MM.1S (cell line): ENCODE measurements at regions not wholly inside any gene's neighbourhood (a gene's known extent, or its start where the extent isn't known, plus 50 kb on each side); places are given as distances from the start of the nearest gene placed in this dataset.

ENCODE experiments used
- DNase-seq: peaks from one replicate; pipeline ENCODE4 v3.0.0-alpha.2; 2015
- H2AFZ ChIP-seq: fragments of 300-600 bp; sonication (generic); 2 replicates; pipeline ENCODE4 v1.6.0; 2016; ENCODE audit warnings: antibody characterized with exemption, low read length
- H3F3A ChIP-seq: fragments of 300-600 bp; sonication (generic); 2 replicates; pipeline ENCODE4 v1.6.1; 2016; ENCODE audit warnings: mild to moderate bottlenecking, antibody characterized with exemption, low read length, moderate library complexity, mixed read lengths; ENCODE audit not compliant: insufficient read depth
- H3K27ac ChIP-seq: fragments of 300-600 bp; sonication (generic); 2 replicates; pipeline ENCODE4 v1.5.1; 2016; ENCODE audit warnings: mild to moderate bottlenecking, low read length
- H3K27me3 ChIP-seq: fragments of 300-600 bp; sonication (generic); replicated peaks from 2 replicates; pipeline ENCODE4 v1.6.0; 2016; ENCODE audit warnings: low read length; ENCODE audit not compliant: insufficient read depth
- H3K36me3 ChIP-seq: fragments of 300-600 bp; sonication (generic); replicated peaks from 2 replicates; pipeline ENCODE4 v1.6.1; 2016; ENCODE audit warnings: mild to moderate bottlenecking, low read length, mixed read lengths; ENCODE audit not compliant: insufficient read depth
- H3K4me1 ChIP-seq: fragments of 300-600 bp; sonication (generic); 2 replicates; pipeline ENCODE4 v1.6.1; 2016; ENCODE audit warnings: low read length, mixed read lengths
- H3K4me2 ChIP-seq: fragments of 300-600 bp; sonication (generic); 2 replicates; pipeline ENCODE4 v1.6.0; 2016; ENCODE audit warnings: low read depth, low read length
- H3K4me3 ChIP-seq: fragments of 300-600 bp; sonication (generic); 2 replicates; pipeline ENCODE4 v1.5.1; 2016; ENCODE audit warnings: low read length, mixed read lengths
- H3K79me2 ChIP-seq: fragments of 300-600 bp; sonication (generic); 2 replicates; pipeline ENCODE4 v1.6.1; 2016; ENCODE audit warnings: mixed run types, low read length, mixed read lengths
- H3K9ac ChIP-seq: fragments of 300-600 bp; sonication (generic); 2 replicates; pipeline ENCODE4 v1.6.1; 2016; ENCODE audit warnings: low read length, mixed read lengths
- H3K9me2 ChIP-seq: fragments of 300-600 bp; sonication (generic); replicated peaks from 2 replicates; pipeline ENCODE4 v1.6.1; 2016; ENCODE audit warnings: mild to moderate bottlenecking, low read length, mixed read lengths; ENCODE audit not compliant: insufficient read depth
- H3K9me3 ChIP-seq: fragments of 300-600 bp; sonication (generic); replicated peaks from 2 replicates; pipeline ENCODE4 v1.6.1; 2016; ENCODE audit warnings: mild to moderate bottlenecking, low read length, mixed read lengths; ENCODE audit not compliant: insufficient read depth
- H4K20me1 ChIP-seq: fragments of 300-600 bp; sonication (generic); 2 replicates; pipeline ENCODE4 v1.6.1; 2016; ENCODE audit warnings: mild to moderate bottlenecking, low read length, moderate library complexity, mixed read lengths; ENCODE audit not compliant: insufficient read depth
- CTCF ChIP-seq: fragments of 300-600 bp; sonication (generic); IDR thresholded peaks from 2 replicates; pipeline ENCODE4 v1.5.1; 2016; ENCODE audit warnings: antibody characterized with exemption, low read length, mixed read lengths
- EZH2 ChIP-seq: fragments of 300-600 bp; sonication (generic); optimal IDR thresholded peaks from 2 replicates; pipeline ENCODE3; 2017; ENCODE audit warnings: low read depth, mild to moderate bottlenecking, antibody characterized with exemption, low read length, mixed read lengths
- EZH2phosphoT487 ChIP-seq: fragments of 300-600 bp; sonication (generic); IDR thresholded peaks from 2 replicates; pipeline ENCODE4 v1.6.1; 2018; ENCODE audit warnings: antibody characterized with exemption, low read length

GRCh38 chr14:61113561-61114225 is 132.6 kb downstream of the SLC38A6 start:
- Histone ChIP-seq H3K27me3 (no peaks in the 10 kb centered on the region), H3K4me1 (no peaks in the 10 kb centered on the region), H3K36me3 (no peaks in the 10 kb centered on the region), H3K27ac (no peak overlapping the region), H3K4me3 (no peak overlapping the region), H2AFZ (no peak overlapping the region), H3K79me2 (no peaks in the 10 kb centered on the region), H3K4me2 (no peak overlapping the region), H3K9me3 (no peaks in the 10 kb centered on the region), H3K9ac (no peak overlapping the region), H3F3A (no peaks in the 10 kb centered on the region), H3K9me2 (no peaks in the 10 kb centered on the region), H4K20me1 (no peaks in the 10 kb centered on the region)
- TF ChIP-seq EZH2phosphoT487 (no peak), CTCF (no peak), EZH2 (no peak)
- DNase-seq = no peak

- DNase-seq = no peak
- Histone ChIP-seq H3K9ac (no peak overlapping the region), H3K9me3 (no peaks in the 10 kb centered on the region), H2AFZ (no peak overlapping the region), H3K27me3 (no peaks in the 10 kb centered on the region), H3K4me1 (no peaks in the 10 kb centered on the region), H3K4me2 (no peak overlapping the region), H4K20me1 (no peaks in the 10 kb centered on the region), H3F3A (no peaks in the 10 kb centered on the region), H3K9me2 (no peaks in the 10 kb centered on the region), H3K4me3 (no peak overlapping the region), H3K36me3 (no peaks in the 10 kb centered on the region), H3K27ac (no peak overlapping the region), H3K79me2 (no peaks in the 10 kb centered on the region)
- TF ChIP-seq EZH2phosphoT487 (no peak), EZH2 (no peak), CTCF (no peak)
These were observed 131.5 kb downstream of the SLC38A6 start for GRCh38 chr14:61112506-61112905.

GRCh38 chr14:61111731-61112130 is 130.7 kb downstream of the SLC38A6 start:
- Histone ChIP-seq H3K9me3 (no peaks in the 10 kb centered on the region), H3K79me2 (no peaks in the 10 kb centered on the region)

More at GRCh38 chr14:61111731-61112130, 130.7 kb downstream of the SLC38A6 start:
- Histone ChIP-seq H3K4me1 (no peaks in the 10 kb centered on the region), H3K4me2 (no peak overlapping the region), H3F3A (no peaks in the 10 kb centered on the region), H3K9ac (no peak overlapping the region), H2AFZ (no peak overlapping the region), H4K20me1 (no peaks in the 10 kb centered on the region), H3K9me2 (no peaks in the 10 kb centered on the region), H3K27me3 (no peaks in the 10 kb centered on the region), H3K36me3 (no peaks in the 10 kb centered on the region), H3K27ac (no peak overlapping the region), H3K4me3 (no peak overlapping the region)
- TF ChIP-seq CTCF (no peak), EZH2phosphoT487 (no peak), EZH2 (no peak)
- DNase-seq = no peak
